Prostate gland (tissue), 2 donors: ENCODE measurements at regions not wholly inside any gene's neighbourhood (a gene's known extent, or its start where the extent isn't known, plus 50 kb on each side); places are given as distances from the start of the nearest gene placed in this dataset.

Experiments
- POLR2A ChIP-seq: fragments of 450-650 bp; IDR thresholded peaks from one replicate; pipeline ENCODE4 v1.6.1; 2016; ENCODE audit warnings: antibody characterized with exemption, mild to moderate bottlenecking
- TF ChIP-seq, protein P1 (sequence below), 4 experiments: fragments of 200-600 bp in 2 of 4; fragments of 450-650 bp in 2 of 4; sonication (generic) in 2 of 4; IDR thresholded peaks; 1 replicate in 3 of 4; 2 replicates in 1 of 4; pipeline ENCODE4 v1.5.1; 2016 to 2019; ENCODE audit warnings: antibody characterized with exemption in 4 of 4, mild to moderate bottlenecking in 2 of 4, moderate library complexity in 2 of 4

DNA sequence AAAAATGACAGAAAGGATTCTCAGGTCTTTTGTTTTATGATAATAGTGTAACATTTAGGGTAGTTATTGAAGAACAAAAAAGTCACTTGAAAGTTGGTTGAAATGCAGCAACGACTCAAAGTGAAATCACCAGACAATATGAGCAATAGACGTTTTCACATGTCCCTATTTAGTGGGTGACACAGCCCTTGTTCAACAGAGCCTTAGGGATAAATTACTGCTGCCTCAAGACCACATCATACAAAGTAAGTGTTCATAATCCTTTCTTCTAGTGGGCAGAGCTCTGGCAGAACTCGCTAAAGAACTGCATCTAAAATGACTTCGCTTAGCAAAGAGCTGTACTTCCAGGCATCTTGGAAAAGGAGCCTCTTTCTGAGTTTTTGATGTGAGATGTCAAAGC, 128.5 kb upstream of the LMNTD1 start:
- no peak for TF ChIP-seq POLR2A
- TF ChIP-seq, protein P1, sequence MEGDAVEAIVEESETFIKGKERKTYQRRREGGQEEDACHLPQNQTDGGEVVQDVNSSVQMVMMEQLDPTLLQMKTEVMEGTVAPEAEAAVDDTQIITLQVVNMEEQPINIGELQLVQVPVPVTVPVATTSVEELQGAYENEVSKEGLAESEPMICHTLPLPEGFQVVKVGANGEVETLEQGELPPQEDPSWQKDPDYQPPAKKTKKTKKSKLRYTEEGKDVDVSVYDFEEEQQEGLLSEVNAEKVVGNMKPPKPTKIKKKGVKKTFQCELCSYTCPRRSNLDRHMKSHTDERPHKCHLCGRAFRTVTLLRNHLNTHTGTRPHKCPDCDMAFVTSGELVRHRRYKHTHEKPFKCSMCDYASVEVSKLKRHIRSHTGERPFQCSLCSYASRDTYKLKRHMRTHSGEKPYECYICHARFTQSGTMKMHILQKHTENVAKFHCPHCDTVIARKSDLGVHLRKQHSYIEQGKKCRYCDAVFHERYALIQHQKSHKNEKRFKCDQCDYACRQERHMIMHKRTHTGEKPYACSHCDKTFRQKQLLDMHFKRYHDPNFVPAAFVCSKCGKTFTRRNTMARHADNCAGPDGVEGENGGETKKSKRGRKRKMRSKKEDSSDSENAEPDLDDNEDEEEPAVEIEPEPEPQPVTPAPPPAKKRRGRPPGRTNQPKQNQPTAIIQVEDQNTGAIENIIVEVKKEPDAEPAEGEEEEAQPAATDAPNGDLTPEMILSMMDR (IDR thresholded peaks at IDR 0.05) = no peak
